Liver (tissue), 3 donors: ENCODE measurements at regions not wholly inside any gene's neighbourhood (a gene's known extent, or its start where the extent isn't known, plus 50 kb on each side); places are given as distances from the start of the nearest gene placed in this dataset.

Experiments
- EGR1 ChIP-seq, 2 donors: IDR thresholded peaks; 2 replicates each; pipeline ENCODE4 v1.6.1; 2016 to 2018; ENCODE audit warnings: antibody characterized with exemption in 2 of 2, low read depth in 2 of 2
- FOXA1 ChIP-seq: IDR thresholded peaks from 2 replicates; pipeline ENCODE4 v1.6.1; 2016; ENCODE audit warnings: antibody characterized with exemption
- GABPA ChIP-seq, 2 donors: IDR thresholded peaks in 1 of 2; conservative IDR thresholded peaks in 1 of 2; 2 replicates each; pipeline ENCODE4 v1.6.1; 2016; ENCODE audit warnings: antibody characterized with exemption in 2 of 2, mild to moderate bottlenecking in 1 of 2, moderate library complexity in 1 of 2
- JUND ChIP-seq, 2 donors: IDR thresholded peaks; 2 replicates each; pipeline ENCODE4 v1.6.1; 2016; ENCODE audit warnings: antibody characterized with exemption in 2 of 2
- MAX ChIP-seq: IDR thresholded peaks from 2 replicates; pipeline ENCODE4 v1.6.1; 2016; ENCODE audit warnings: antibody characterized with exemption
- RAD21 ChIP-seq, 2 donors: IDR thresholded peaks; 2 replicates each; pipeline ENCODE4 v1.6.1; 2016; ENCODE audit warnings: antibody characterized with exemption in 2 of 2, mild to moderate bottlenecking in 2 of 2
- TAF1 ChIP-seq: conservative IDR thresholded peaks from 2 replicates; pipeline ENCODE4 v1.6.1; 2016; ENCODE audit warnings: antibody characterized with exemption, mild to moderate bottlenecking
- YY1 ChIP-seq: IDR thresholded peaks from 2 replicates; pipeline ENCODE4 v1.6.1; 2016; ENCODE audit warnings: antibody characterized with exemption, mild to moderate bottlenecking
- ZBTB33 ChIP-seq: IDR thresholded peaks from 2 replicates; pipeline ENCODE4 v1.6.1; 2016; ENCODE audit warnings: antibody characterized with exemption
- TF ChIP-seq, protein P1 (sequence below): fragments of 150-350 bp; IDR thresholded peaks from 2 replicates; pipeline ENCODE4 v1.5.1; 2017; ENCODE audit warnings: improper control_type of control experiment, low read depth, low read length; ENCODE audit not compliant: missing input control
- TF ChIP-seq, protein P2 (sequence below): IDR thresholded peaks from 2 replicates; pipeline ENCODE4 v1.6.1; 2016; ENCODE audit warnings: antibody characterized with exemption
- TF ChIP-seq, protein P3 (sequence below): IDR thresholded peaks from 2 replicates; pipeline ENCODE4 v1.6.1; 2016; ENCODE audit warnings: antibody characterized with exemption, mild to moderate bottlenecking
- donor health status: healthy.
- donor health status: healthy.

DNA sequence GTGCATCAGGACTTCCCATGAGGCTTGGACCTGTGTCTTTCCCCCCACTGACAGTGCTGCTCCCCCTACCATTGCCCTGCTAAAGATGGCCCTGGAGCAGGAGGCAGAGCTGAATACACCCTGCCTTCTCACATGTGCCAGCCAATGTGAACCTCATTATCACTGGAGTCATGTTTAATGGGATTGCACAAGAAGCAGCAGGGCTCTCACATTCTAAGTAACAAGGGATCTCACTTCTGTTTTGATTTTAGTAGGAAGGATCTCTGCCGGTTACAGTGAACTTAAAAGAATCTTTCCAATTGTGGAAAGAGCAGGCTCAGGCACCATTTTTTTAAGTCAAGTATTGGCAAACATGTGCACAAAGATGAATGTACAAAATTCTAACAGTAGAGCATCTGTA, 322.1 kb upstream of the MEX3C start:
- TF ChIP-seq, protein P1, sequence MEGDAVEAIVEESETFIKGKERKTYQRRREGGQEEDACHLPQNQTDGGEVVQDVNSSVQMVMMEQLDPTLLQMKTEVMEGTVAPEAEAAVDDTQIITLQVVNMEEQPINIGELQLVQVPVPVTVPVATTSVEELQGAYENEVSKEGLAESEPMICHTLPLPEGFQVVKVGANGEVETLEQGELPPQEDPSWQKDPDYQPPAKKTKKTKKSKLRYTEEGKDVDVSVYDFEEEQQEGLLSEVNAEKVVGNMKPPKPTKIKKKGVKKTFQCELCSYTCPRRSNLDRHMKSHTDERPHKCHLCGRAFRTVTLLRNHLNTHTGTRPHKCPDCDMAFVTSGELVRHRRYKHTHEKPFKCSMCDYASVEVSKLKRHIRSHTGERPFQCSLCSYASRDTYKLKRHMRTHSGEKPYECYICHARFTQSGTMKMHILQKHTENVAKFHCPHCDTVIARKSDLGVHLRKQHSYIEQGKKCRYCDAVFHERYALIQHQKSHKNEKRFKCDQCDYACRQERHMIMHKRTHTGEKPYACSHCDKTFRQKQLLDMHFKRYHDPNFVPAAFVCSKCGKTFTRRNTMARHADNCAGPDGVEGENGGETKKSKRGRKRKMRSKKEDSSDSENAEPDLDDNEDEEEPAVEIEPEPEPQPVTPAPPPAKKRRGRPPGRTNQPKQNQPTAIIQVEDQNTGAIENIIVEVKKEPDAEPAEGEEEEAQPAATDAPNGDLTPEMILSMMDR: no peak
- TF ChIP-seq, protein P2, sequence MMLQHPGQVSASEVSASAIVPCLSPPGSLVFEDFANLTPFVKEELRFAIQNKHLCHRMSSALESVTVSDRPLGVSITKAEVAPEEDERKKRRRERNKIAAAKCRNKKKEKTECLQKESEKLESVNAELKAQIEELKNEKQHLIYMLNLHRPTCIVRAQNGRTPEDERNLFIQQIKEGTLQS: no peak
- TF ChIP-seq ZBTB33 (no peak), YY1 (no peak), GABPA (IDR thresholded peaks at IDR 0.05 in 1 of 2, conservative IDR thresholded peaks at IDR 0.05 in 1 of 2) (no peak), TAF1 (no peak), EGR1 (IDR thresholded peaks at IDR 0.05; ENCODE audit: low read depth in 2 of 2) (no peak), MAX (no peak), RAD21 (IDR thresholded peaks at IDR 0.05) (no peak), JUND (IDR thresholded peaks at IDR 0.05) (no peak), FOXA1 (no peak)
- TF ChIP-seq, protein P3, sequence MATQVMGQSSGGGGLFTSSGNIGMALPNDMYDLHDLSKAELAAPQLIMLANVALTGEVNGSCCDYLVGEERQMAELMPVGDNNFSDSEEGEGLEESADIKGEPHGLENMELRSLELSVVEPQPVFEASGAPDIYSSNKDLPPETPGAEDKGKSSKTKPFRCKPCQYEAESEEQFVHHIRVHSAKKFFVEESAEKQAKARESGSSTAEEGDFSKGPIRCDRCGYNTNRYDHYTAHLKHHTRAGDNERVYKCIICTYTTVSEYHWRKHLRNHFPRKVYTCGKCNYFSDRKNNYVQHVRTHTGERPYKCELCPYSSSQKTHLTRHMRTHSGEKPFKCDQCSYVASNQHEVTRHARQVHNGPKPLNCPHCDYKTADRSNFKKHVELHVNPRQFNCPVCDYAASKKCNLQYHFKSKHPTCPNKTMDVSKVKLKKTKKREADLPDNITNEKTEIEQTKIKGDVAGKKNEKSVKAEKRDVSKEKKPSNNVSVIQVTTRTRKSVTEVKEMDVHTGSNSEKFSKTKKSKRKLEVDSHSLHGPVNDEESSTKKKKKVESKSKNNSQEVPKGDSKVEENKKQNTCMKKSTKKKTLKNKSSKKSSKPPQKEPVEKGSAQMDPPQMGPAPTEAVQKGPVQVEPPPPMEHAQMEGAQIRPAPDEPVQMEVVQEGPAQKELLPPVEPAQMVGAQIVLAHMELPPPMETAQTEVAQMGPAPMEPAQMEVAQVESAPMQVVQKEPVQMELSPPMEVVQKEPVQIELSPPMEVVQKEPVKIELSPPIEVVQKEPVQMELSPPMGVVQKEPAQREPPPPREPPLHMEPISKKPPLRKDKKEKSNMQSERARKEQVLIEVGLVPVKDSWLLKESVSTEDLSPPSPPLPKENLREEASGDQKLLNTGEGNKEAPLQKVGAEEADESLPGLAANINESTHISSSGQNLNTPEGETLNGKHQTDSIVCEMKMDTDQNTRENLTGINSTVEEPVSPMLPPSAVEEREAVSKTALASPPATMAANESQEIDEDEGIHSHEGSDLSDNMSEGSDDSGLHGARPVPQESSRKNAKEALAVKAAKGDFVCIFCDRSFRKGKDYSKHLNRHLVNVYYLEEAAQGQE: no peak
